AG09309 (cell line): ENCODE measurements at regions not wholly inside any gene's neighbourhood (a gene's known extent, or its start where the extent isn't known, plus 50 kb on each side); places are given as distances from the start of the nearest gene placed in this dataset.

Source experiments
- DNase-seq: peaks from one replicate; pipeline ENCODE4 v3.0.0-alpha.2; 2010; ENCODE audit warnings: low read depth
- H3K4me3 ChIP-seq: 2 replicates; pipeline ENCODE4 v1.5.1; 2011; ENCODE audit warnings: mild to moderate bottlenecking, low read depth, low read length, moderate library complexity; ENCODE audit not compliant: control insufficient read depth
- TF ChIP-seq, protein P1 (sequence below): IDR thresholded peaks from 2 replicates; pipeline ENCODE4 v1.5.1; 2011; ENCODE audit warnings: mild to moderate bottlenecking, low read depth, low read length, inconsistent platforms; ENCODE audit not compliant: insufficient read depth, control insufficient read depth; ENCODE audit errors: missing control alignments

DNA sequence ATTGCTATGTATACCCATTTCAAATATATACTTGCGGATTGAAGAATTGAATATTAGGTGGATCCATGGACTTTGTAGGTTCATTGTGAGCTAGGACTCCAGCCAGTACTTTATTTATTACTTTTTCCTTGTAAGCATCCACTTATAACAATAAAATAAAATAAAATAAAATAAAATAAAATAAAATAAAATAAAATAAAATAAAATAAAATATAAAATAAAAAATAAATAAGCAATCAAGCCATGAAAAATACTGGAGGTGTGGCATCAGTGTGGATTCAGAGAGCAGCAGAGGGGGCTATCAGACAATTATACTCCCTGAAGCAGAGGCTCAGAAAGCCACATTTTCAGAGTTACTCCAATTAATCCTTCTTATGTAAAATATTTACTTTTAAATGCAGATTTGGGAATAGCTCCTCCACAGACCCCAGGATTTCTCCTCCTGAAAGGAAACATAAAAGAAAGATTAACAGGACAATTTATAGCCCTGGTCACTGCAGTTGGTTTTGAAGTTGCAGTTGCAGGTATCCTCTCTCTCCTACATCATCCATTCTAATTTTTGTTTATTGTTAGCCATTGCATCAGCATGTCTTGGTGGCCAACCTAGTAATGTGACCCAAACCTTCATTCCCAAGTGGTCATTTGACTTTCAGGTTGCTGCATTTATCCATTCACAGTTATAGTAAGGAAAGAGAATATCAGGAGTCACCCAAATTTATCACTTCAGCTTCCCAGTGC, 2025.2 kb upstream of the IGFBP7 start:
- TF ChIP-seq, protein P1, sequence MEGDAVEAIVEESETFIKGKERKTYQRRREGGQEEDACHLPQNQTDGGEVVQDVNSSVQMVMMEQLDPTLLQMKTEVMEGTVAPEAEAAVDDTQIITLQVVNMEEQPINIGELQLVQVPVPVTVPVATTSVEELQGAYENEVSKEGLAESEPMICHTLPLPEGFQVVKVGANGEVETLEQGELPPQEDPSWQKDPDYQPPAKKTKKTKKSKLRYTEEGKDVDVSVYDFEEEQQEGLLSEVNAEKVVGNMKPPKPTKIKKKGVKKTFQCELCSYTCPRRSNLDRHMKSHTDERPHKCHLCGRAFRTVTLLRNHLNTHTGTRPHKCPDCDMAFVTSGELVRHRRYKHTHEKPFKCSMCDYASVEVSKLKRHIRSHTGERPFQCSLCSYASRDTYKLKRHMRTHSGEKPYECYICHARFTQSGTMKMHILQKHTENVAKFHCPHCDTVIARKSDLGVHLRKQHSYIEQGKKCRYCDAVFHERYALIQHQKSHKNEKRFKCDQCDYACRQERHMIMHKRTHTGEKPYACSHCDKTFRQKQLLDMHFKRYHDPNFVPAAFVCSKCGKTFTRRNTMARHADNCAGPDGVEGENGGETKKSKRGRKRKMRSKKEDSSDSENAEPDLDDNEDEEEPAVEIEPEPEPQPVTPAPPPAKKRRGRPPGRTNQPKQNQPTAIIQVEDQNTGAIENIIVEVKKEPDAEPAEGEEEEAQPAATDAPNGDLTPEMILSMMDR = no peak
- no peak for DNase-seq
- H3K4me3 ChIP-seq = no peak overlapping the region

DNA sequence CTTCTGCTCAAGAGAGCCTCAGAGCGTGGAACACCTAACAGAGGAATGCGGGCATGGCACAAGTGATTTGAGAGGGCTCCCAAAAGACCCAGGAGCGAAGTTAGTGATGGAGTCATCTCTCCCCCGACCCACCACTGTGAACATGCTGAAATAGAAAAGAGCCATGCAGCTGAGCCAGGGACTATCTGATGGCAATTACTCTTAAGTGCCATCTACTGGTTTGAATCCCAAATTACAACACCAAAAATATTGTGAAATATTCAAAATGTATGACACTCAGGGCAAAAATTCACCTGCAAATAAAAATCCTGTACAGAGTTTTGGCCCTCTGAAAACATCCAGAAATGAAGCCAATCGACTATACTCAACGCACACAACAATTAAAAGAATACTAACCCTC, 2038.9 kb upstream of the ADGRL3 start:
- TF ChIP-seq, protein P1 = no peak
- no peak overlapping the region for H3K4me3 ChIP-seq
- no peak for DNase-seq

DNA sequence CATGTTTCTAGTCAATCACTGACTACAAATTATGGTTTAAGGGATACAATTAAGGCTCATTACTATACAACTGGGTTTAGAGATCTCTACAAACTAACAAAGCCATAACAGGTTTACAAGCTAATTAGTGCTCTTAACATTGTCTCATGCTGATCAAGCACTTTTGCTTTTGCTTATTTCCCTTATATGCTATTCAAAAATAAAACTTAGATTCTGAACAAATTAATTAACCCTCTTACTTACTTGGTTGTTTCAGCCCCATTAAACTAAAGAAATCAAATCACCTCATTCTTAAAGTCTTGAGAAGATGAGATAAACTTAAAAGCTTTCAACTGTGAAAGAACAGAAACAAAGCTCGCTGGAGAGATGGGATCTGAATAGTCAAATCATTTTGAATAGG, 2024.5 kb upstream of the ADGRL3 start:
- TF ChIP-seq, protein P1 = no peak
- DNase-seq = no peak
- no peak overlapping the region for H3K4me3 ChIP-seq

DNA sequence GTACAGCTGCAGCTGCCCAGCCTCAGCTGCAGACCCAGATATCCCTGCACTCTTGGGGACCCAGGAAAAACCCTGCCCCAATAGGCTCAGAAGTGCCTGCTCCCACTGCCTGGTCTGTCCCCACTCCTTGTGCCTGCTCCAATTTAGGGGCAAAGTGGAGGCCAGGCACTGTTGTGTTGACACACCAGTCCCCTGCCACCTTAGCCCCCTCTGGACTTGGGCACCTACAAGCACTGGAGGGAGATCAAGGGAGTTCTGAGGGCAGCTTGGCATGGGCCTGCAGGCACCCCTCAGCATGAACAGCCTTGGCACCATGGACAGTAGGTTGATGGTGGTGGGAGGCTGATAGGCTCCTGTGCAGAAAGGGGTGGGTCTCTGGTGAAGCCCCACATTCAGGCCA, 2020.8 kb upstream of the ADGRL3 start:
- H3K4me3 ChIP-seq = no peak overlapping the region
- TF ChIP-seq, protein P1 = no peak

DNA sequence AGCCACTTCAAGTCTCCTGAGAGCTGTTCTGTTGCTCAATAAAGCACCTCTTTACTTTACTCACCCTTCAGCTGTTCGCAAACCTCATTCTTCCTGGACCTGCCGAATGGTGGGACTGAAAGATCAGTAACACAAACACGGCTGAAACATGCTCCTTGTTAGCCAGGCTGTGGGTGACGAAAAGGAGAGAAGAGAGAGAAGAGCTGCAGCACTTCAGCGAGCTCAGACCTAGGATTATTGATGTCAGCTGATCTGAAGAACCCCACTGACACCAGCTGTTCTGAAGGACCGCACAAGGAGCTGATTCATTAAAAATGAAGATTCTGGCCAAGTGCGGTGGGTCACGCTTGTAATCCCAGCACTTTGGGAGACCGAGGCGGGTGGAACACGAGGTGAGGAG, 2020.0 kb upstream of the ADGRL3 start:
- no peak overlapping the region for H3K4me3 ChIP-seq
- DNase-seq = no peak
- TF ChIP-seq, protein P1 = no peak

More for the DNA sequence above, 2020.8 kb upstream of the ADGRL3 start:
- DNase-seq = no peak

DNA sequence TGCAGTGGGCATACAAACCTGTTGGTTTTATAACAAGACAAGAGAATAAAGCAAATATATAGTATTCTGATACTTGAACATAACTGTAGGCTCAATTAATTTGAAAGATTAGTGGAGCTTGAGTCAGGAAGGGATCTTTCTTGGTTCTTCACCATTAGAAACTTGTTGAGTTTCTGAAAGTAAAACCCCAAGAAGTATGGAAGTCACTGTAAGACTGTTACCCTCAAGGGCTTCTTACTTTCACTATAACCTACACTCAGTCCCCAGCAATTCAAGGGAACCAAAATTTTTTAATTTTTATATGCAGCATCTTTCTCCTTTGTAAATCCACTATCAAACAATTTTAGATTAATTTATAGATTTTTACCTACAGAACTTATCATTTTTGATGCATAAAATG, 2019.2 kb upstream of the ADGRL3 start:
- no peak for DNase-seq
- H3K4me3 ChIP-seq = no peak overlapping the region
- TF ChIP-seq, protein P1 = no peak
